ENCODE measurements at regions not wholly inside any gene's neighbourhood (a gene's known extent, or its start where the extent isn't known, plus 50 kb on each side); places are given as distances from the start of the nearest gene placed in this dataset.

- DNase-seq: no peak
These were observed 80.0 kb downstream of the NREP start for GRCh38 chr5:111676926-111677415.

- DNase-seq: no peak
These were observed 80.5 kb downstream of the NREP start for GRCh38 chr5:111676466-111676865.

- DNase-seq: no peak
These were observed 81.6 kb downstream of the NREP start for GRCh38 chr5:111675201-111675934.

- no peak for DNase-seq
These were observed 82.9 kb downstream of the NREP start for GRCh38 chr5:111673891-111674626.

- peak; percentile 52 for DNase-seq
These were observed 84.9 kb downstream of the NREP start for GRCh38 chr5:111672099-111672498.

- no peak for DNase-seq
These were observed 86.0 kb downstream of the NREP start for GRCh38 chr5:111670826-111671492.

GRCh38 chr5:111668477-111669414 lies 88.2 kb downstream of the NREP start:
- DNase-seq: peak; percentile 66

- DNase-seq: no peak
These were observed 89.8 kb downstream of the NREP start for GRCh38 chr5:111667128-111667736.

GRCh38 chr5:111656580-111656979 lies 100.4 kb downstream of the NREP start:
- no peak for DNase-seq

GRCh38 chr5:111655169-111655924 lies 101.6 kb downstream of the NREP start:
- no peak for DNase-seq

GRCh38 chr5:111653408-111653807 lies 103.6 kb downstream of the NREP start:
- DNase-seq: no peak

GRCh38 chr5:111649516-111649915 lies 107.5 kb downstream of the NREP start:
- no peak for DNase-seq

GRCh38 chr5:111645303-111645838 lies 111.6 kb downstream of the NREP start:
- no peak for DNase-seq

GRCh38 chr5:111643499-111643898 lies 113.5 kb downstream of the NREP start:
- DNase-seq: no peak

- peak; percentile 7 for DNase-seq
These were observed 115.3 kb downstream of the NREP start for GRCh38 chr5:111641533-111642233.

GRCh38 chr5:111639912-111640311 lies 117.1 kb downstream of the NREP start:
- DNase-seq: no peak

GRCh38 chr5:111636736-111637135 lies 120.3 kb downstream of the NREP start:
- no peak for DNase-seq

GRCh38 chr5:111635916-111636570 lies 121.0 kb downstream of the NREP start:
- DNase-seq: no peak

- DNase-seq: peak; percentile 13
These were observed 121.7 kb downstream of the NREP start for GRCh38 chr5:111635151-111635902.

Measured in eye (tissue), 1 donor.